IMR-90 (cell line): ENCODE measurements at regions not wholly inside any gene's neighbourhood (a gene's known extent, or its start where the extent isn't known, plus 50 kb on each side); places are given as distances from the start of the nearest gene placed in this dataset.

Source experiments
- ATAC-seq: fragments of 200-7000 bp; cut with Tn5 transposase; 2 replicates; pipeline ENCODE4 v1.9.1; 2020; ENCODE audit warnings: low read depth, mild to moderate bottlenecking, moderate library complexity
- BruUV-seq: library from RNA; stranded (reverse); fragments of 400-500 nt; replicated peaks from 2 replicates; lab custom pipeline; 2021; lab: Mats Ljungman, UMichigan
- CTCF ChIA-PET: fragments of 300-600 bp; formaldehyde crosslinking; extraction: SDS; loops from one replicate; lab custom pipeline; 2021; ENCODE audit warnings: antibody characterized with exemption; lab: Yijun Ruan, JAX
- POLR2A ChIA-PET: fragments of 300-600 bp; sonication (Branson Sonifier 250); formaldehyde crosslinking; loops from one replicate; lab custom pipeline; 2022; ENCODE audit warnings: antibody characterized with exemption; ENCODE audit not compliant: unreplicated experiment; lab: Charles Lee
- DNase-seq: peaks from one replicate; pipeline ENCODE4 v3.0.0; 2013
- H2AFZ ChIP-seq: replicated peaks from 2 replicates; pipeline ENCODE3; 2013; ENCODE audit warnings: low read length, mild to moderate bottlenecking; ENCODE audit not compliant: poor library complexity
- H2AK5ac ChIP-seq: 2 replicates; pipeline ENCODE4 v1.6.1; 2013; ENCODE audit warnings: low read depth, low read length, inconsistent platforms
- H2AK9ac ChIP-seq: replicated peaks from 2 replicates; pipeline ENCODE3; 2013; ENCODE audit warnings: mild to moderate bottlenecking, low read depth, low read length, moderate library complexity; ENCODE audit not compliant: poor library complexity
- H2BK120ac ChIP-seq: 2 replicates; pipeline ENCODE4 v1.6.1; 2013; ENCODE audit warnings: low read depth, low read length, inconsistent platforms
- H2BK15ac ChIP-seq: 3 replicates; pipeline ENCODE4 v1.6.1; 2013; ENCODE audit warnings: low read depth, low read length, inconsistent platforms
- H2BK20ac ChIP-seq: 2 replicates; pipeline ENCODE4 v1.6.1; 2013; ENCODE audit warnings: low read depth, mild to moderate bottlenecking, inconsistent platforms, low read length, moderate library complexity
- H2BK5ac ChIP-seq: 2 replicates; pipeline ENCODE4 v1.6.1; 2013; ENCODE audit warnings: mild to moderate bottlenecking, low read depth, low read length, inconsistent platforms; ENCODE audit not compliant: poor library complexity, severe bottlenecking
- H3K14ac ChIP-seq: replicated peaks from 2 replicates; pipeline ENCODE4 v1.6.1; 2013; ENCODE audit warnings: low read depth, low read length, inconsistent platforms
- H3K18ac ChIP-seq: 2 replicates; pipeline ENCODE4 v1.6.1; 2013; ENCODE audit warnings: low read depth, low read length, control low read depth
- H3K23ac ChIP-seq: 2 replicates; pipeline ENCODE4 v1.6.1; 2013; ENCODE audit warnings: low read depth, low read length, inconsistent platforms
- H3K27ac ChIP-seq: 2 replicates; pipeline ENCODE4 v1.5.1; 2013; ENCODE audit warnings: mild to moderate bottlenecking, control low read depth, low read length; ENCODE audit not compliant: insufficient read depth
- H3K27me3 ChIP-seq: 2 replicates; pipeline ENCODE4 v1.6.1; 2013; ENCODE audit warnings: low read length; ENCODE audit not compliant: control insufficient read depth, insufficient read depth
- H3K36me3 ChIP-seq: 2 replicates; pipeline ENCODE4 v1.6.1; 2013; ENCODE audit warnings: low read length, mixed read lengths; ENCODE audit not compliant: control insufficient read depth, insufficient read depth
- H3K4ac ChIP-seq: 2 replicates; pipeline ENCODE4 v1.6.1; 2013; ENCODE audit warnings: low read depth, low read length, inconsistent platforms
- H3K4me1 ChIP-seq: 2 replicates; pipeline ENCODE4 v1.6.1; 2013; ENCODE audit warnings: low read length, mixed read lengths; ENCODE audit not compliant: control insufficient read depth, insufficient read depth
- H3K4me2 ChIP-seq: 2 replicates; pipeline ENCODE4 v1.6.1; 2013; ENCODE audit warnings: low read depth, mild to moderate bottlenecking, control low read depth, low read length, moderate library complexity
- H3K4me3 ChIP-seq: 2 replicates; pipeline ENCODE4 v1.5.1; 2013; ENCODE audit warnings: low read depth, mild to moderate bottlenecking, control low read depth, low read length, moderate library complexity; ENCODE audit not compliant: insufficient read depth
- H3K56ac ChIP-seq: 2 replicates; pipeline ENCODE4 v1.6.1; 2013; ENCODE audit warnings: low read length, inconsistent platforms; ENCODE audit not compliant: insufficient read depth; ENCODE audit errors: extremely low read depth
- H3K79me1 ChIP-seq, 2 experiments: 2 replicates each; pipeline ENCODE4 v1.6.1; 2013; ENCODE audit warnings: low read length in 2 of 2, inconsistent platforms in 1 of 2, low read depth in 1 of 2
- H3K9ac ChIP-seq: 2 replicates; pipeline ENCODE4 v1.6.1; 2013; ENCODE audit warnings: low read depth, low read length, control low read depth
- H3K9me1 ChIP-seq: 2 replicates; pipeline ENCODE4 v1.6.1; 2013; ENCODE audit warnings: low read length, inconsistent platforms; ENCODE audit not compliant: insufficient read depth
- H3K9me3 ChIP-seq: 2 replicates; pipeline ENCODE4 v1.6.1; 2013; ENCODE audit warnings: low read length; ENCODE audit not compliant: control insufficient read depth, insufficient read depth
- H4K20me1 ChIP-seq: 2 replicates; pipeline ENCODE4 v1.6.1; 2013; ENCODE audit warnings: low read length, inconsistent platforms; ENCODE audit not compliant: insufficient read depth
- H4K5ac ChIP-seq: 2 replicates; pipeline ENCODE4 v1.6.1; 2013; ENCODE audit warnings: mild to moderate bottlenecking, low read depth, low read length, control low read depth
- H4K8ac ChIP-seq, 2 experiments: 2 replicates each; pipeline ENCODE4 v1.6.1; 2013; ENCODE audit warnings: low read depth in 2 of 2, low read length in 2 of 2, control low read depth in 1 of 2, inconsistent platforms in 1 of 2
- H4K91ac ChIP-seq: 2 replicates; pipeline ENCODE4 v1.6.1; 2013; ENCODE audit warnings: low read depth, low read length, inconsistent platforms; ENCODE audit not compliant: insufficient read depth
- BHLHE40 ChIP-seq: fragments of 150-350 bp; IDR thresholded peaks from 2 replicates; pipeline ENCODE4 v1.6.1; 2016; ENCODE audit warnings: mild to moderate bottlenecking, low read depth, low read length
- CEBPB ChIP-seq: IDR thresholded peaks from 2 replicates; pipeline ENCODE4 v1.6.1; 2012; ENCODE audit warnings: low read depth, low read length, improper control_type of control experiment
- ELK1 ChIP-seq: fragments of 150-350 bp; IDR thresholded peaks from 2 replicates; pipeline ENCODE4 v1.6.1; 2016; ENCODE audit warnings: low read depth, mild to moderate bottlenecking, low read length, moderate library complexity, borderline replicate concordance
- MAFK ChIP-seq: IDR thresholded peaks from 2 replicates; pipeline ENCODE4 v1.6.1; 2012; ENCODE audit warnings: low read depth, low read length, improper control_type of control experiment
- MXI1 ChIP-seq: IDR thresholded peaks from 2 replicates; pipeline ENCODE4 v1.6.1; 2012; ENCODE audit warnings: low read depth, mild to moderate bottlenecking, low read length, moderate library complexity, borderline replicate concordance
- SMC3 ChIP-seq: fragments of 150-350 bp; IDR thresholded peaks from 2 replicates; pipeline ENCODE4 v1.6.1; 2016; ENCODE audit warnings: low read depth, mild to moderate bottlenecking, antibody characterized with exemption, low read length, moderate library complexity
- WGBS, 2 experiments: methylation state at CpG; one replicate each; pipeline versions ENCODE4 v1.1.5 to v1.1.7; 2013; ENCODE audit warnings: missing lambda C conversion rate in 2 of 2; ENCODE audit not compliant: insufficient read length in 1 of 2; ENCODE audit errors: extremely low coverage in 2 of 2; 5-methylcytosine and 5-hydroxymethylcytosine counted together
- dilution Hi-C: fragments of 300-500 bp; cut with HindIII; formaldehyde crosslinking; loops from one replicate; pipeline ENCODE4 v1.14.3; 2018; ENCODE audit warnings: low sequenced_read_pairs; ENCODE audit not compliant: unreplicated experiment
- in situ Hi-C: fragments of 300-500 bp; cut with MboI; formaldehyde crosslinking; loops from 3 replicates; pipeline ENCODE4 v1.14.3; 2019; ENCODE audit warnings: low sequenced_read_pairs, inconsistent platforms, mixed read lengths
- intact Hi-C: fragments of 100-400 bp; cut with micrococcal nuclease; formaldehyde crosslinking; loops from 2 replicates; pipeline ENCODE4 v1.10.0; 2022
- TF ChIP-seq, protein P1 (sequence below): conservative IDR thresholded peaks from 2 replicates; pipeline ENCODE4 v1.5.1; 2012; ENCODE audit warnings: mild to moderate bottlenecking, low read depth, low read length, improper control_type of control experiment

DNA sequence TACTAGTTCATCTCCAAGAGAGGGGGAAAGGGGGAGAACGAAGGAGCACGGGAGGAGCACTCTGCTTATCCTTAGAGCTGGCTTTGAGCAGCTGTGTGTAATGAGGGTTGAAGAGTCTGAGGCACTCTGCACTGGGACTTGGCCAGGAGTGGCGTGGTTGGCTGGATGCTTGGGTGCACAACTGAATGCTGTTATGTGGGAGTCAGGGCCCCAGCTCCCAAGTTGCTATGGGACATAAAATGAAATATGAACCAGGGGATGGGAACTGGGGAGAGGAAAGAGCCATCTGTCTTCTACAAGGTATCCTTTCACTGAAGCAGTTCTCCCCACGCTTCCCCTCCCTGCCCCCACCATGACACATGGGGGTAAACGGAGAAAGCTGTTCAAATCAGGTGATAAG lies 105.9 kb upstream of the ANKFN1 start:
- H3K9me3 ChIP-seq, result 0 out of 2 replicates have a peak, but pooled peaks cover 2% of the 10 kb centered on the region
- H3K4ac ChIP-seq, result no peak overlapping the region
- no peak for DNase-seq
- no peaks in the 10 kb centered on the region for H3K9me1 ChIP-seq
- no peak overlapping the region for H3K4me3 ChIP-seq
- H4K91ac ChIP-seq, result no peak overlapping the region
- dilution Hi-C loops, result no loop called here
- H3K56ac ChIP-seq, result no peak overlapping the region
- 0% methylated on average over 2 of the region's 5 CpGs; no CpG with 5 or more reads in 1 of the 2 experiments for WGBS, 2 experiments
- TF ChIP-seq, protein P1, sequence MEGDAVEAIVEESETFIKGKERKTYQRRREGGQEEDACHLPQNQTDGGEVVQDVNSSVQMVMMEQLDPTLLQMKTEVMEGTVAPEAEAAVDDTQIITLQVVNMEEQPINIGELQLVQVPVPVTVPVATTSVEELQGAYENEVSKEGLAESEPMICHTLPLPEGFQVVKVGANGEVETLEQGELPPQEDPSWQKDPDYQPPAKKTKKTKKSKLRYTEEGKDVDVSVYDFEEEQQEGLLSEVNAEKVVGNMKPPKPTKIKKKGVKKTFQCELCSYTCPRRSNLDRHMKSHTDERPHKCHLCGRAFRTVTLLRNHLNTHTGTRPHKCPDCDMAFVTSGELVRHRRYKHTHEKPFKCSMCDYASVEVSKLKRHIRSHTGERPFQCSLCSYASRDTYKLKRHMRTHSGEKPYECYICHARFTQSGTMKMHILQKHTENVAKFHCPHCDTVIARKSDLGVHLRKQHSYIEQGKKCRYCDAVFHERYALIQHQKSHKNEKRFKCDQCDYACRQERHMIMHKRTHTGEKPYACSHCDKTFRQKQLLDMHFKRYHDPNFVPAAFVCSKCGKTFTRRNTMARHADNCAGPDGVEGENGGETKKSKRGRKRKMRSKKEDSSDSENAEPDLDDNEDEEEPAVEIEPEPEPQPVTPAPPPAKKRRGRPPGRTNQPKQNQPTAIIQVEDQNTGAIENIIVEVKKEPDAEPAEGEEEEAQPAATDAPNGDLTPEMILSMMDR, result no peak
- TF ChIP-seq SMC3 (no peak), CEBPB (no peak), MAFK (no peak), ELK1 (no peak), MXI1 (no peak), BHLHE40 (no peak)
- POLR2A ChIA-PET, result no interaction called here
- H4K5ac ChIP-seq, result no peak overlapping the region
- no peak overlapping the region for H2BK15ac ChIP-seq
- no peak overlapping the region for H3K18ac ChIP-seq
- no peak overlapping the region for H2BK120ac ChIP-seq
- H3K36me3 ChIP-seq, result no peaks in the 10 kb centered on the region
- in situ Hi-C loops, result no loop called here
- no peak for ATAC-seq
- no peaks in the 10 kb centered on the region for H3K79me1 ChIP-seq
- CTCF ChIA-PET, result no interaction called here
- no peak overlapping the region for H3K4me2 ChIP-seq
- no peaks in the 10 kb centered on the region; the same call in 1 of the 2 replicates for H3K27me3 ChIP-seq
- no peaks in the 10 kb centered on the region for H3K4me1 ChIP-seq
- no TSS peak for BruUV-seq
- no peak overlapping the region for H2BK5ac ChIP-seq
- intact Hi-C loops, result no loop called here
- no peak overlapping the region for H2AK5ac ChIP-seq
- no peak overlapping the region for H2BK20ac ChIP-seq
- H2AFZ ChIP-seq, result no peak overlapping the region
- H3K23ac ChIP-seq, result no peak overlapping the region
- no peaks in the 10 kb centered on the region for H4K20me1 ChIP-seq
- H3K9ac ChIP-seq, result no peak overlapping the region
- no peak overlapping the region for H2AK9ac ChIP-seq
- H3K14ac ChIP-seq, result no peak overlapping the region
- no peak overlapping the region for H4K8ac ChIP-seq
- no peak overlapping the region for H3K27ac ChIP-seq
